ENCODE measurements at regions not wholly inside any gene's neighbourhood (a gene's known extent, or its start where the extent isn't known, plus 50 kb on each side); places are given as distances from the start of the nearest gene placed in this dataset.

DNA sequence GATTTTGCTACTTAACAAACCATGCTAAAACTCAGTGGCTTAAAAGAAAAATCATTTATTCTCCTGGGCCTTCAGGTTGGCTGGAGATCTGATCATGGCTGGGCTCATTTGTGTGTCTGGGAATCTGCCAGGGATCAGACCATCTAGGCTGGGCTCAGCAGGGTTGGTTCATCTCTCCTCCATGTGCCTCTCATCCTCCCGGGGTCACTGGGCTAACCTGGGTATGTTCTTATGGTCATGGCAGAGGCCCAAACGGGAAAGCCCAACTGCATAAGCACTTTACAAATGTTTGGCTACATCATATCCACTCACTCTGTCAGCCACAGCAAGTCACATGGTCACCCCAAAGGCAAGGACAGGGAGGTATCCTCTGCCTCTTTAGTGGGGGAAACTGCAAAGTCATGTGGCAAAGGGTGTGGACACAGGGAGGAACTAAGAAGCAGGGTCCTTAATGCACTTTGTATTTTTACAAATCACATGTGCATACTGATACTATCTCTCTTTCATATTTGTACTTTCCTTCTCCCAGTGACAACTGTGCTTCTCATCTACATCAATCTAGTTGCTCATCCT, 231.4 kb downstream of the BUB3 start:
- no peak for DNase-seq (ENCODE audit: low spot score)
- in situ Hi-C loops (cut with MboI; ENCODE audit: low pct_unique_long_range_greater_than_20kb, low sequenced_read_pairs, unreplicated experiment) = no loop called here
- no peak for TF ChIP-seq CTCF (IDR thresholded peaks at IDR 0.05; ENCODE audit: extremely low read depth, insufficient read depth, missing control alignments)

DNA sequence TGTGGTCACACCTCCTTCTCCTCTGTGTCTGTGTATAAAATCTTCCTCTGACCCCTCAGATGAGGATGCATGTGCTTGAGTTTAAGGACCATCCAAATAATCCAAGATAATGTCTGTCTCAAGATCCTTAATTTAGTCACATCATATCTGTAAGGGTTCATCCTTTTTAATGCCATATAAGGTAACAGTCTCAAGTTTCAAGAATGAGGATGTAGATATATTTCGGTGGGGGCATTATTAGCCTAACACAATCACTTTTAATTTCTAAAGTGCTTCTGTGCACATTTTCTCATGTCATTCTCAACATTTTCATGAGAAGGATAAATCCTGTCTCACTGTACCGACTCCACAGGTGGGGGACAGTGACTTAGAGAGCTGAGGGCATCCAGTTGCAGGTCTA, 235.3 kb downstream of the BUB3 start:
- in situ Hi-C loops (cut with MboI; ENCODE audit: low pct_unique_long_range_greater_than_20kb, low sequenced_read_pairs, unreplicated experiment) = no loop called here
- TF ChIP-seq CTCF (IDR thresholded peaks at IDR 0.05; ENCODE audit: extremely low read depth, insufficient read depth, missing control alignments) = no peak
- no peak for DNase-seq (ENCODE audit: low spot score)

- peak; percentile 36 for TF ChIP-seq CTCF (IDR thresholded peaks at IDR 0.05; ENCODE audit: extremely low read depth, insufficient read depth, missing control alignments)
- no peak for DNase-seq (ENCODE audit: low spot score)
- in situ Hi-C loops (cut with MboI; ENCODE audit: low pct_unique_long_range_greater_than_20kb, low sequenced_read_pairs, unreplicated experiment) = loop anchor here (5.0 to 10.0 kb wide), 2 partner anchors 162 to 236 kb away; partner anchors contain the start of gene BUB3
Observed at GRCh38 chr10:123390332-123390731, 236.1 kb downstream of the BUB3 start.

- TF ChIP-seq CTCF (IDR thresholded peaks at IDR 0.05; ENCODE audit: extremely low read depth, insufficient read depth, missing control alignments) = no peak
- DNase-seq (ENCODE audit: low spot score) = no peak
- in situ Hi-C loops (cut with MboI; ENCODE audit: low pct_unique_long_range_greater_than_20kb, low sequenced_read_pairs, unreplicated experiment) = loop anchor here (5.0 to 10.0 kb wide), 2 partner anchors 161 to 236 kb away; partner anchors contain the start of gene BUB3
Observed at GRCh38 chr10:123390874-123391273, 236.7 kb downstream of the BUB3 start.

GRCh38 chr10:123391275-123392028, 237.2 kb downstream of the BUB3 start:
- in situ Hi-C loops (cut with MboI; ENCODE audit: low pct_unique_long_range_greater_than_20kb, low sequenced_read_pairs, unreplicated experiment) = loop anchor here (5.0 to 10.0 kb wide), 2 partner anchors 161 to 237 kb away; partner anchors contain the start of gene BUB3
- peak; percentile 70 for DNase-seq (ENCODE audit: low spot score)
- TF ChIP-seq CTCF (IDR thresholded peaks at IDR 0.05; ENCODE audit: extremely low read depth, insufficient read depth, missing control alignments) = no peak

- peak; percentile 75 for DNase-seq (ENCODE audit: low spot score)
- in situ Hi-C loops (cut with MboI; ENCODE audit: low pct_unique_long_range_greater_than_20kb, low sequenced_read_pairs, unreplicated experiment) = loop anchor here (5.0 to 10.0 kb wide), 2 partner anchors 160 to 238 kb away; partner anchors contain the start of gene BUB3
- no peak for TF ChIP-seq CTCF (IDR thresholded peaks at IDR 0.05; ENCODE audit: extremely low read depth, insufficient read depth, missing control alignments)
Observed at GRCh38 chr10:123392182-123392963, 238.2 kb downstream of the BUB3 start.
